Activated naive CD8-positive, alpha-beta T cell treated with anti-CD3 and anti-CD28 coated beads, Interleukin-2, amount 10 ng/mL, durations not matched to agents 7 days and 5 days (primary cell): ENCODE measurements at regions not wholly inside any gene's neighbourhood (a gene's known extent, or its start where the extent isn't known, plus 50 kb on each side); places are given as distances from the start of the nearest gene placed in this dataset.

Experiments used
- ATAC-seq: fragments of 150-1000 bp; cut with Tn5 transposase; one replicate; pipeline ENCODE4 v1.10.0; 2021; ENCODE audit warnings: low read depth, moderate library complexity
- POLR2A ChIA-PET: fragments of 350-600 bp; sonication (Branson Sonifier 250); formaldehyde crosslinking; loops from one replicate; lab custom pipeline; 2021; ENCODE audit warnings: antibody characterized with exemption; lab: Charles Lee
- DNase-seq: peaks from one replicate; pipeline ENCODE4 v3.0.0; 2021
- H3K27ac Mint-ChIP-seq: one replicate; pipeline ENCODE4 v1.8.0; 2022; ENCODE audit warnings: mild to moderate bottlenecking, mixed read lengths
- H3K27me3 Mint-ChIP-seq: one replicate; pipeline ENCODE4 v1.8.0; 2022; ENCODE audit warnings: mild to moderate bottlenecking, moderate library complexity, mixed read lengths
- H3K36me3 Mint-ChIP-seq: one replicate; pipeline ENCODE4 v1.8.0; 2021; ENCODE audit warnings: mild to moderate bottlenecking, mixed read lengths
- H3K4me1 Mint-ChIP-seq: one replicate; pipeline ENCODE4 v1.8.0; 2021; ENCODE audit warnings: mixed read lengths
- H3K4me3 Mint-ChIP-seq: one replicate; pipeline ENCODE4 v1.8.0; 2022; ENCODE audit warnings: mild to moderate bottlenecking, moderate library complexity, mixed read lengths
- H3K9me3 Mint-ChIP-seq: one replicate; pipeline ENCODE4 v1.8.0; 2021; ENCODE audit warnings: mixed read lengths

- POLR2A ChIA-PET: no interaction called here
- H3K27me3 Mint-ChIP-seq: peaks cover 10% of the 10 kb centered on the region
- H3K27ac Mint-ChIP-seq: no peak overlapping the region
- H3K9me3 Mint-ChIP-seq: no peaks in the 10 kb centered on the region
- ATAC-seq: no peak
- no peak overlapping the region for H3K4me3 Mint-ChIP-seq
- no peaks in the 10 kb centered on the region for H3K4me1 Mint-ChIP-seq
- H3K36me3 Mint-ChIP-seq: no peaks in the 10 kb centered on the region
- DNase-seq: no peak
Observed at GRCh38 chr9:78472111-78472510, 175.2 kb downstream of the PSAT1 start.

GRCh38 chr9:78479441-78479840 lies 182.5 kb downstream of the PSAT1 start:
- ATAC-seq (no peak), DNase-seq (no peak)
- no peak overlapping the region for H3K4me3 Mint-ChIP-seq
- POLR2A ChIA-PET: no interaction called here
- H3K27me3 Mint-ChIP-seq: no peaks in the 10 kb centered on the region
- H3K36me3 Mint-ChIP-seq: no peaks in the 10 kb centered on the region
- H3K27ac Mint-ChIP-seq: no peak overlapping the region
- H3K4me1 Mint-ChIP-seq: no peaks in the 10 kb centered on the region
- peaks cover 3% of the 10 kb centered on the region for H3K9me3 Mint-ChIP-seq

- no peak for DNase-seq
- Mint-ChIP-seq H3K4me1 (no peaks in the 10 kb centered on the region), H3K27me3 (peaks cover 2% of the 10 kb centered on the region), H3K9me3 (peaks cover 2% of the 10 kb centered on the region), H3K4me3 (no peak overlapping the region), H3K27ac (no peak overlapping the region), H3K36me3 (no peaks in the 10 kb centered on the region)
- ATAC-seq: no peak
- POLR2A ChIA-PET: no interaction called here
Observed at GRCh38 chr9:78486661-78487060, 189.7 kb downstream of the PSAT1 start.

- H3K27me3 Mint-ChIP-seq: peaks cover 1% of the 10 kb centered on the region
- no peaks in the 10 kb centered on the region for H3K36me3 Mint-ChIP-seq
- no peak for DNase-seq
- H3K27ac Mint-ChIP-seq: no peak overlapping the region
- POLR2A ChIA-PET: no interaction called here
- H3K4me1 Mint-ChIP-seq: no peaks in the 10 kb centered on the region
- no peak for ATAC-seq
- no peak overlapping the region for H3K4me3 Mint-ChIP-seq
- H3K9me3 Mint-ChIP-seq: no peaks in the 10 kb centered on the region
Observed at GRCh38 chr9:78490231-78490630, 193.3 kb downstream of the PSAT1 start.

- no peak overlapping the region for H3K4me3 Mint-ChIP-seq
- ATAC-seq (no peak), DNase-seq (no peak)
- no peak overlapping the region for H3K27ac Mint-ChIP-seq
- no peaks in the 10 kb centered on the region for H3K27me3 Mint-ChIP-seq
- no peaks in the 10 kb centered on the region for H3K4me1 Mint-ChIP-seq
- no peaks in the 10 kb centered on the region for H3K36me3 Mint-ChIP-seq
- H3K9me3 Mint-ChIP-seq: no peaks in the 10 kb centered on the region
- POLR2A ChIA-PET: no interaction called here
Observed at GRCh38 chr9:78491402-78491801, 194.5 kb downstream of the PSAT1 start.

- H3K4me1 Mint-ChIP-seq: no peaks in the 10 kb centered on the region
- no peaks in the 10 kb centered on the region for H3K36me3 Mint-ChIP-seq
- ATAC-seq: no peak
- no peaks in the 10 kb centered on the region for H3K9me3 Mint-ChIP-seq
- no peaks in the 10 kb centered on the region for H3K27me3 Mint-ChIP-seq
- DNase-seq: no peak
- POLR2A ChIA-PET: no interaction called here
- H3K4me3 Mint-ChIP-seq: no peak overlapping the region
- no peak overlapping the region for H3K27ac Mint-ChIP-seq
Observed at GRCh38 chr9:78493166-78493742, 196.3 kb downstream of the PSAT1 start.

GRCh38 chr9:78502566-78502965 lies 205.6 kb downstream of the PSAT1 start:
- no peaks in the 10 kb centered on the region for H3K4me1 Mint-ChIP-seq
- no peak for ATAC-seq

GRCh38 chr9:78505546-78505945 lies 208.6 kb downstream of the PSAT1 start:
- Mint-ChIP-seq H3K27me3 (no peaks in the 10 kb centered on the region), H3K4me1 (no peaks in the 10 kb centered on the region), H3K4me3 (no peak overlapping the region), H3K9me3 (no peaks in the 10 kb centered on the region), H3K36me3 (no peaks in the 10 kb centered on the region), H3K27ac (no peak overlapping the region)
- POLR2A ChIA-PET: no interaction called here
- DNase-seq (no peak), ATAC-seq (no peak)

More at GRCh38 chr9:78502566-78502965, 205.6 kb downstream of the PSAT1 start:
- no peaks in the 10 kb centered on the region for H3K9me3 Mint-ChIP-seq
- POLR2A ChIA-PET: no interaction called here
- no peaks in the 10 kb centered on the region for H3K27me3 Mint-ChIP-seq
- H3K36me3 Mint-ChIP-seq: no peaks in the 10 kb centered on the region
- H3K27ac Mint-ChIP-seq: no peak overlapping the region
- no peak for DNase-seq
- H3K4me3 Mint-ChIP-seq: no peak overlapping the region

GRCh38 chr9:78507037-78507436 lies 210.1 kb downstream of the PSAT1 start:
- Mint-ChIP-seq H3K36me3 (no peaks in the 10 kb centered on the region), H3K27ac (no peak overlapping the region)

GRCh38 chr9:78510035-78510434 lies 213.1 kb downstream of the PSAT1 start:
- no peaks in the 10 kb centered on the region for H3K4me1 Mint-ChIP-seq
- no peak overlapping the region for H3K4me3 Mint-ChIP-seq
- POLR2A ChIA-PET: no interaction called here
- no peaks in the 10 kb centered on the region for H3K27me3 Mint-ChIP-seq
- no peak for ATAC-seq
- H3K9me3 Mint-ChIP-seq: no peaks in the 10 kb centered on the region
- H3K27ac Mint-ChIP-seq: no peak overlapping the region
- no peaks in the 10 kb centered on the region for H3K36me3 Mint-ChIP-seq
- no peak for DNase-seq

More at GRCh38 chr9:78507037-78507436, 210.1 kb downstream of the PSAT1 start:
- no peaks in the 10 kb centered on the region for H3K27me3 Mint-ChIP-seq
- no peaks in the 10 kb centered on the region for H3K4me1 Mint-ChIP-seq
- DNase-seq (no peak), ATAC-seq (no peak)
- no peak overlapping the region for H3K4me3 Mint-ChIP-seq
- POLR2A ChIA-PET: no interaction called here
- H3K9me3 Mint-ChIP-seq: no peaks in the 10 kb centered on the region

GRCh38 chr9:78515108-78515507 lies 218.2 kb downstream of the PSAT1 start:
- Mint-ChIP-seq H3K27ac (no peak overlapping the region), H3K4me3 (no peak overlapping the region), H3K27me3 (no peaks in the 10 kb centered on the region), H3K9me3 (peaks cover 5% of the 10 kb centered on the region), H3K4me1 (no peaks in the 10 kb centered on the region), H3K36me3 (no peaks in the 10 kb centered on the region)
- DNase-seq: no peak
- POLR2A ChIA-PET: no interaction called here
- no peak for ATAC-seq

GRCh38 chr9:78519786-78520185 lies 222.9 kb downstream of the PSAT1 start:
- no peak for DNase-seq
- POLR2A ChIA-PET: no interaction called here
- ATAC-seq: no peak
- Mint-ChIP-seq H3K4me1 (no peaks in the 10 kb centered on the region), H3K27ac (no peak overlapping the region), H3K27me3 (no peaks in the 10 kb centered on the region), H3K36me3 (no peaks in the 10 kb centered on the region), H3K9me3 (peaks cover 9% of the 10 kb centered on the region), H3K4me3 (no peak overlapping the region)

GRCh38 chr9:78521680-78522079 lies 224.8 kb downstream of the PSAT1 start:
- ATAC-seq: no peak

GRCh38 chr9:78525986-78526560 lies 229.1 kb downstream of the PSAT1 start:
- H3K4me1 Mint-ChIP-seq: no peaks in the 10 kb centered on the region
- no peak overlapping the region for H3K27ac Mint-ChIP-seq
- H3K27me3 Mint-ChIP-seq: no peaks in the 10 kb centered on the region
- ATAC-seq: no peak
- peaks cover 3% of the 10 kb centered on the region for H3K9me3 Mint-ChIP-seq
- no peak for DNase-seq
- no peak overlapping the region for H3K4me3 Mint-ChIP-seq
- POLR2A ChIA-PET: no interaction called here
- no peaks in the 10 kb centered on the region for H3K36me3 Mint-ChIP-seq

More at GRCh38 chr9:78521680-78522079, 224.8 kb downstream of the PSAT1 start:
- DNase-seq: no peak
- H3K36me3 Mint-ChIP-seq: no peaks in the 10 kb centered on the region
- POLR2A ChIA-PET: no interaction called here
- H3K4me3 Mint-ChIP-seq: no peak overlapping the region
- no peak overlapping the region for H3K27ac Mint-ChIP-seq
- no peaks in the 10 kb centered on the region for H3K27me3 Mint-ChIP-seq
- no peaks in the 10 kb centered on the region for H3K4me1 Mint-ChIP-seq
- H3K9me3 Mint-ChIP-seq: peaks cover 5% of the 10 kb centered on the region
